ENCODE measurements at regions not wholly inside any gene's neighbourhood (a gene's known extent, or its start where the extent isn't known, plus 50 kb on each side); places are given as distances from the start of the nearest gene placed in this dataset.
"Not testable (repeated sequence)": the region's sequence is repeated elsewhere in the genome, so short reads cannot be mapped to it uniquely, and the experiment has no call there.

DNA sequence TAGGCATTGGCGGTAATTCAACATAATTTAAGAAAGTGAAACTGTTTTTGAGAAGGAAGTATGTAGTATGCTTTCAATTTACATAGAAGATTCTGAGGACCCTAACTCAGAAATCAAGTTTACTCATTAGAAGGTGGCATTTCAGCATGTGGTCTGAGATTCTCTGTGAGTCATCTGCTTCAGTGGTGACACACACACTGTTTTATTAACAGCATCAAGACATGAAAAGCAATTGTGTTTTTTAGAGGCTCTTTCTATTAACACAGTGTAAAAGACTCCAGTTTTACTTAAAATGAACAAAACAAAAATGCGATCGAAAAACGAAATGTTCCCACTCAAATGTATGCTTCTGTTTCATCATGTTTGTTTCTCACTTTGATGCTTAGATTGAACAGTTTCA is 802.1 kb upstream of the SLITRK6 start:
- intact Hi-C loops (cut with DNase I; ENCODE audit: low total_unique reads): no loop called here
- WGBS, 5 donors: 85 to 92% (median 90%) methylated on average over 4 of the region's 4 CpGs
- DNase-seq: no peak
- H3K36me3 ChIP-seq: no peaks in the 10 kb centered on the region
- TF ChIP-seq EP300 (IDR thresholded peaks at IDR 0.05): no peak
- TF ChIP-seq POLR2A (IDR thresholded peaks at IDR 0.05): no peak
- TF ChIP-seq, protein P1, sequence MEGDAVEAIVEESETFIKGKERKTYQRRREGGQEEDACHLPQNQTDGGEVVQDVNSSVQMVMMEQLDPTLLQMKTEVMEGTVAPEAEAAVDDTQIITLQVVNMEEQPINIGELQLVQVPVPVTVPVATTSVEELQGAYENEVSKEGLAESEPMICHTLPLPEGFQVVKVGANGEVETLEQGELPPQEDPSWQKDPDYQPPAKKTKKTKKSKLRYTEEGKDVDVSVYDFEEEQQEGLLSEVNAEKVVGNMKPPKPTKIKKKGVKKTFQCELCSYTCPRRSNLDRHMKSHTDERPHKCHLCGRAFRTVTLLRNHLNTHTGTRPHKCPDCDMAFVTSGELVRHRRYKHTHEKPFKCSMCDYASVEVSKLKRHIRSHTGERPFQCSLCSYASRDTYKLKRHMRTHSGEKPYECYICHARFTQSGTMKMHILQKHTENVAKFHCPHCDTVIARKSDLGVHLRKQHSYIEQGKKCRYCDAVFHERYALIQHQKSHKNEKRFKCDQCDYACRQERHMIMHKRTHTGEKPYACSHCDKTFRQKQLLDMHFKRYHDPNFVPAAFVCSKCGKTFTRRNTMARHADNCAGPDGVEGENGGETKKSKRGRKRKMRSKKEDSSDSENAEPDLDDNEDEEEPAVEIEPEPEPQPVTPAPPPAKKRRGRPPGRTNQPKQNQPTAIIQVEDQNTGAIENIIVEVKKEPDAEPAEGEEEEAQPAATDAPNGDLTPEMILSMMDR (IDR thresholded peaks at IDR 0.05): no peak
- no peak for TF ChIP-seq POLR2AphosphoS5 (IDR thresholded peaks at IDR 0.05)
- H3K4me1 ChIP-seq: no peaks in the 10 kb centered on the region
- H3K4me3 ChIP-seq: no peak overlapping the region
- peaks cover 0 to 4% (median 0%) of the 10 kb centered on the region in 4 donors for H3K9me3 ChIP-seq
- no peaks in the 10 kb centered on the region for H3K27me3 ChIP-seq
- no peak overlapping the region for H3K27ac ChIP-seq

DNA sequence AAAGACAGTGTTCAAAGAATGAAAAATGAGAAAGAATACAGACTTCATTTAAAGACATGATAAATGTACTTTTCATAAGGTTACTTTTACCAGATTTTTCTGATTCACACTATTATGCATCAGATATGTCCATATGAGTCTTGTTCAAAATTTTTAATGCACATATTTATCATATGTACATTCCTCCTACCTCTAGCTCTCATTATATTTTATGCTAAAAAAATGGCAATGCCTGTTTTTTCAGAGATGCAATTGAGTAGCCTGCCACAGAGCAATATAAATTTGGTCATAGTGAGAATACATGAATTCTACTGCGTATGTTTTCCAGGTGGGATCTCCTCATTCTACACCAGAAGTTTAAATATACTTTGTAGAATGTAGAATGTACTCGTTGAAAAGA is 807.0 kb upstream of the SLITRK6 start:
- Histone ChIP-seq H3K36me3 (no peaks in the 10 kb centered on the region), H3K4me1 (no peaks in the 10 kb centered on the region), H3K27me3 (no peaks in the 10 kb centered on the region), H3K9me3 (peaks cover 0 to 14% (median 3%) of the 10 kb centered on the region in 4 donors), H3K4me3 (no peak overlapping the region), H3K27ac (no peak overlapping the region)
- WGBS, 5 donors: 43 to 54% (median 48%) methylated on average over 2 of the region's 2 CpGs
- no peak for DNase-seq
- TF ChIP-seq, protein P1 (IDR thresholded peaks at IDR 0.05): no peak
- TF ChIP-seq EP300 (IDR thresholded peaks at IDR 0.05): no peak
- intact Hi-C loops (cut with DNase I; ENCODE audit: low total_unique reads): no loop called here

- Histone ChIP-seq H3K4me1 (no peaks in the 10 kb centered on the region), H3K27ac (no peak overlapping the region), H3K36me3 (no peaks in the 10 kb centered on the region), H3K4me3 (no peak overlapping the region), H3K27me3 (no peaks in the 10 kb centered on the region), H3K9me3 (peaks cover 0 to 16% (median 3%) of the 10 kb centered on the region in 4 donors)
- 55 to 90% (median 84%) methylated on average over 2 of the region's 2 CpGs for WGBS, 5 donors
- TF ChIP-seq, protein P1 (IDR thresholded peaks at IDR 0.05): no peak
- TF ChIP-seq EP300 (IDR thresholded peaks at IDR 0.05) (no peak), POLR2A (IDR thresholded peaks at IDR 0.05) (no peak)
- intact Hi-C loops (cut with DNase I; ENCODE audit: low total_unique reads): no loop called here
- no peak for DNase-seq
These were observed 809.5 kb upstream of the SLITRK6 start for GRCh38 chr13:86608701-86609100.

DNA sequence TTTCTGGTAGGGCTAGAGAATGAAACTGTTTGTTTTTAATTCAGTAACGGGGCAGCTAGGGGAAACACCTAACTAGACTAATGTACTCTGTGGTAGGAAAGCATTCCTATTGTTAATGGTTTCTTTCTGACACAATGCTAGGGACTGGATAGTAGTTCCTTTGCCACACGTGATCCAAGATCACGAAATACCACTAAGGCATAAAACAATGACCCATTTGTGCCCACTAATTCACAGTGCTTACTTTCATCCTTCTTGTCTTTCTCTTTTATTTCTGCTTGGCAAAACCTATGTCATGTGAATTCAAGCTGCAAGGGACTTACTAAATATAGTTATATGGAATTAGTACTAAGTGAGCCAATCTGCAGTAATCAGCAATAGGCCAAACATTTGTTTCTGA is 834.1 kb upstream of the SLITRK6 start:
- no peaks in the 10 kb centered on the region for H3K27me3 ChIP-seq
- intact Hi-C loops (cut with DNase I; ENCODE audit: low total_unique reads): no loop called here
- no peak overlapping the region for H3K27ac ChIP-seq
- no peak overlapping the region for H3K4me3 ChIP-seq
- no peaks in the 10 kb centered on the region for H3K36me3 ChIP-seq
- peaks cover 0 to 3% (median 0%) of the 10 kb centered on the region in 4 donors for H3K9me3 ChIP-seq
- H3K4me1 ChIP-seq: no peaks in the 10 kb centered on the region
- no peak for DNase-seq
- TF ChIP-seq EP300 (IDR thresholded peaks at IDR 0.05) (no peak), POLR2AphosphoS5 (IDR thresholded peaks at IDR 0.05) (no peak), POLR2A (IDR thresholded peaks at IDR 0.05) (no peak)
- TF ChIP-seq, protein P1 (IDR thresholded peaks at IDR 0.05): no peak
- WGBS, 5 donors: 67 to 70% (median 69%) methylated on average over 3 of the region's 3 CpGs

DNA sequence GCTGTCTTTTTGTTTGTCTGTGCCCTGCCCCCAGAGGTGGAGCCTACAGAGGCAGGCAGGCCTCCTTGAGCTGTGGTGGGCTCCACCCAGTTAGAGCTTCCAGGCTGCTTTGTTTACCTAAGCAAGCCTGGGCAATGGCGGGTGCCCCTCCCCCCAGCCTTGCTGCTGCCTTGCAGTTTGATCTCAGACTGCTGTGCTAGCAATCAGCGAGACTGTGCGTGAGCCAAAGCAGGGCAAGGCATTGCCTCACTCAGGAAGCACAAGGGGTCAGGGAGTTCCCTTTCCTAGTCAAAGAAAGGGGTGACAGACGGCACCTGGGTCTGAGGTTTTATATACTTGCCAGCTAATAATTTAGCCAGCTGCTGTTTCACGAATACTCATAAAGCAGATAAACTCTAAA is 852.0 kb upstream of the SLITRK6 start:
- DNase-seq; H3K27me3 ChIP-seq; H3K36me3 ChIP-seq; H3K4me1 ChIP-seq; intact Hi-C loops (cut with DNase I; ENCODE audit: low total_unique reads); H3K9me3 ChIP-seq; H3K27ac ChIP-seq; H3K4me3 ChIP-seq: not testable (repeated sequence)
- 20 to 61% (median 46%) methylated on average over 2 to 5 of the region's 5 CpGs for WGBS, 5 donors

Data from stomach (tissue), 8 donors.